Gastroesophageal sphincter (tissue), 3 donors: ENCODE measurements at regions not wholly inside any gene's neighbourhood (a gene's known extent, or its start where the extent isn't known, plus 50 kb on each side); places are given as distances from the start of the nearest gene placed in this dataset.

ENCODE experiments used
- CTCF ChIP-seq, 4 experiments: fragments of 200-600 bp in 2 of 4; fragments of 450-650 bp in 2 of 4; sonication (generic) in 1 of 4; IDR thresholded peaks; one replicate each; pipeline ENCODE4 v1.5.1; 2017 to 2019; ENCODE audit warnings: antibody characterized with exemption in 4 of 4, mild to moderate bottlenecking in 2 of 4, moderate library complexity in 2 of 4
- POLR2A ChIP-seq, 2 donors: fragments of 450-650 bp; IDR thresholded peaks; one replicate each; pipeline ENCODE4 v1.6.1; 2017; ENCODE audit warnings: antibody characterized with exemption in 2 of 2, mild to moderate bottlenecking in 2 of 2, moderate library complexity in 1 of 2

- TF ChIP-seq POLR2A (IDR thresholded peaks at IDR 0.05) (no peak), CTCF (IDR thresholded peaks at IDR 0.05) (no peak)
Observed at GRCh38 chr1:198841477-198841876, 202.6 kb downstream of the PTPRC start.
